ENCODE measurements at regions not wholly inside any gene's neighbourhood (a gene's known extent, or its start where the extent isn't known, plus 50 kb on each side); places are given as distances from the start of the nearest gene placed in this dataset.

GRCh38 chr18:28712796-28713425 lies 536.0 kb upstream of the CDH2 start:
- TF ChIP-seq CTCF (IDR thresholded peaks at IDR 0.05; ENCODE audit: poor library complexity): no peak
- TF ChIP-seq EZH2 (IDR thresholded peaks at IDR 0.05; ENCODE audit: borderline replicate concordance): no peak

Measured in hepatocyte (in vitro differentiated cells).